Cardiac muscle cell (in vitro differentiated cells and primary cell): ENCODE measurements at regions not wholly inside any gene's neighbourhood (a gene's known extent, or its start where the extent isn't known, plus 50 kb on each side); places are given as distances from the start of the nearest gene placed in this dataset.

Experiments used
- DNase-seq, 2 donors: peaks; one replicate each; pipeline versions ENCODE4 v3.0.0 to v3.0.0-alpha.2; 2010 to 2017; ENCODE audit warnings: low read depth in 1 of 2, low spot score in 1 of 2
- H3K27ac ChIP-seq: fragments of 200-600 bp; sonication (generic); 2 replicates; pipeline ENCODE4 v1.5.1; 2016
- H3K27me3 ChIP-seq: fragments of 200-600 bp; sonication (generic); 2 replicates; pipeline ENCODE4 v1.6.0; 2016; ENCODE audit warnings: control low read depth
- H3K36me3 ChIP-seq: fragments of 200-600 bp; sonication (generic); 2 replicates; pipeline ENCODE4 v1.5.1; 2016; ENCODE audit warnings: control low read depth
- H3K4me1 ChIP-seq: fragments of 200-600 bp; sonication (generic); 2 replicates; pipeline ENCODE4 v1.8.1; 2017; ENCODE audit warnings: low read depth, mild to moderate bottlenecking, mixed run types
- H3K4me3 ChIP-seq: fragments of 200-600 bp; sonication (generic); 2 replicates; pipeline ENCODE4 v1.5.1; 2016; ENCODE audit warnings: mild to moderate bottlenecking
- H3K9me3 ChIP-seq: fragments of 200-600 bp; sonication (generic); 2 replicates; pipeline ENCODE4 v1.5.1; 2017; ENCODE audit warnings: low read depth, mild to moderate bottlenecking, control low read depth
- CTCF ChIP-seq: IDR thresholded peaks from 2 replicates; pipeline ENCODE4 v1.5.1; 2012; ENCODE audit warnings: low read depth, mild to moderate bottlenecking, low read length

- no peak for TF ChIP-seq CTCF
- H3K36me3 ChIP-seq: no peaks in the 10 kb centered on the region
- H3K27ac ChIP-seq: no peak overlapping the region
- H3K4me3 ChIP-seq: no peak overlapping the region
- DNase-seq: peak in 1 of 2 donors; percentile 2
- H3K9me3 ChIP-seq: no peaks in the 10 kb centered on the region
- H3K27me3 ChIP-seq: no peaks in the 10 kb centered on the region
- H3K4me1 ChIP-seq: no peaks in the 10 kb centered on the region
These were observed 467.3 kb downstream of the DNAH5 start for GRCh38 chr5:13477118-13477737.

- Histone ChIP-seq H3K9me3 (no peaks in the 10 kb centered on the region), H3K36me3 (no peaks in the 10 kb centered on the region)
These were observed 471.6 kb downstream of the DNAH5 start for GRCh38 chr5:13472842-13473241.

GRCh38 chr5:13470975-13471374, 473.5 kb downstream of the DNAH5 start:
- Histone ChIP-seq H3K36me3 (no peaks in the 10 kb centered on the region), H3K4me3 (no peak overlapping the region), H3K4me1 (no peaks in the 10 kb centered on the region), H3K9me3 (no peaks in the 10 kb centered on the region), H3K27me3 (no peaks in the 10 kb centered on the region), H3K27ac (no peak overlapping the region)
- DNase-seq: no peak
- no peak for TF ChIP-seq CTCF

More at GRCh38 chr5:13472842-13473241, 471.6 kb downstream of the DNAH5 start:
- no peak for DNase-seq
- TF ChIP-seq CTCF: no peak
- Histone ChIP-seq H3K4me3 (no peak overlapping the region), H3K27ac (no peak overlapping the region), H3K4me1 (no peaks in the 10 kb centered on the region), H3K27me3 (no peaks in the 10 kb centered on the region)

- Histone ChIP-seq H3K27me3 (no peaks in the 10 kb centered on the region), H3K36me3 (no peaks in the 10 kb centered on the region), H3K4me3 (no peak overlapping the region), H3K27ac (no peak overlapping the region), H3K9me3 (no peaks in the 10 kb centered on the region), H3K4me1 (no peaks in the 10 kb centered on the region)
- TF ChIP-seq CTCF: no peak
- no peak for DNase-seq
These were observed 474.2 kb downstream of the DNAH5 start for GRCh38 chr5:13470263-13470662.

- no peaks in the 10 kb centered on the region for H3K36me3 ChIP-seq
- TF ChIP-seq CTCF: no peak
- DNase-seq: no peak
- H3K27me3 ChIP-seq: no peaks in the 10 kb centered on the region
- H3K9me3 ChIP-seq: no peaks in the 10 kb centered on the region
- no peak overlapping the region for H3K27ac ChIP-seq
- H3K4me3 ChIP-seq: no peak overlapping the region
- H3K4me1 ChIP-seq: no peaks in the 10 kb centered on the region
These were observed 479.8 kb downstream of the DNAH5 start for GRCh38 chr5:13464532-13465193.
